Fibroblast of lung (primary cell): ENCODE measurements at regions not wholly inside any gene's neighbourhood (a gene's known extent, or its start where the extent isn't known, plus 50 kb on each side); places are given as distances from the start of the nearest gene placed in this dataset.

Source experiments
- DNase-seq, 2 donors: peaks; one replicate each; pipeline versions ENCODE4 v3.0.0 to v3.0.0-alpha.2; 2010; ENCODE audit warnings: low read depth in 2 of 2
- H2AFZ ChIP-seq: 2 replicates; pipeline ENCODE4 v1.5.1; 2012; ENCODE audit warnings: low read length, control low read depth, inconsistent platforms
- H3K27ac ChIP-seq: 2 replicates; pipeline ENCODE4 v1.5.1; 2011; ENCODE audit warnings: low read length, control low read depth; ENCODE audit not compliant: insufficient read depth
- H3K27me3 ChIP-seq: 2 replicates; pipeline ENCODE4 v1.5.1; 2011; ENCODE audit warnings: mild to moderate bottlenecking, low read length; ENCODE audit not compliant: control insufficient read depth, insufficient read depth
- H3K36me3 ChIP-seq: 2 replicates; pipeline ENCODE4 v1.5.1; 2011; ENCODE audit warnings: low read length; ENCODE audit not compliant: control insufficient read depth, insufficient read depth
- H3K4me1 ChIP-seq: 2 replicates; pipeline ENCODE4 v1.5.1; 2011; ENCODE audit warnings: low read length; ENCODE audit not compliant: control insufficient read depth, insufficient read depth; ENCODE audit errors: extremely low read depth
- H3K4me2 ChIP-seq: 2 replicates; pipeline ENCODE4 v1.5.1; 2011; ENCODE audit warnings: low read length, control low read depth; ENCODE audit not compliant: insufficient read depth; ENCODE audit errors: extremely low read depth
- H3K4me3 ChIP-seq, 4 experiments: fragments of 200-600 bp in 1 of 4; sonication (generic) in 1 of 4; replicated peaks in 1 of 4; 2 replicates each; pipeline ENCODE4 v1.5.1; 2011 to 2016; ENCODE audit warnings: low read length in 4 of 4, low read depth in 3 of 4, mild to moderate bottlenecking in 3 of 4, control low read depth in 2 of 4, inconsistent platforms in 1 of 4, mixed read lengths in 1 of 4; ENCODE audit not compliant: insufficient read depth in 1 of 4; ENCODE audit errors: control extremely low read depth in 1 of 4
- H3K79me2 ChIP-seq: 2 replicates; pipeline ENCODE4 v1.5.1; 2012; ENCODE audit warnings: mild to moderate bottlenecking, low read length, inconsistent platforms; ENCODE audit not compliant: control insufficient read depth, insufficient read depth
- H3K9ac ChIP-seq: 2 replicates; pipeline ENCODE4 v1.5.1; 2011; ENCODE audit warnings: mild to moderate bottlenecking, low read length, control low read depth; ENCODE audit not compliant: insufficient read depth
- H3K9me3 ChIP-seq: 2 replicates; pipeline ENCODE4 v1.5.1; 2012; ENCODE audit warnings: low read depth, low read length; ENCODE audit not compliant: control insufficient read depth, insufficient read depth
- H4K20me1 ChIP-seq: 2 replicates; pipeline ENCODE4 v1.5.1; 2011; ENCODE audit warnings: low read length; ENCODE audit not compliant: control insufficient read depth, insufficient read depth; ENCODE audit errors: extremely low read depth
- EZH2 ChIP-seq: IDR thresholded peaks from 2 replicates; pipeline ENCODE4 v1.5.1; 2012; ENCODE audit warnings: low read length, control low read depth, mild to moderate bottlenecking; ENCODE audit errors: missing control alignments
- TF ChIP-seq, protein P1 (sequence below), 2 donors: IDR thresholded peaks in 1 of 2; conservative IDR thresholded peaks in 1 of 2; 1 replicate in 1 of 2; 2 replicates in 1 of 2; pipeline ENCODE4 v1.5.1; 2011 to 2012; ENCODE audit warnings: low read length in 2 of 2, control low read depth in 1 of 2, inconsistent platforms in 1 of 2, low read depth in 1 of 2, mild to moderate bottlenecking in 1 of 2

DNA sequence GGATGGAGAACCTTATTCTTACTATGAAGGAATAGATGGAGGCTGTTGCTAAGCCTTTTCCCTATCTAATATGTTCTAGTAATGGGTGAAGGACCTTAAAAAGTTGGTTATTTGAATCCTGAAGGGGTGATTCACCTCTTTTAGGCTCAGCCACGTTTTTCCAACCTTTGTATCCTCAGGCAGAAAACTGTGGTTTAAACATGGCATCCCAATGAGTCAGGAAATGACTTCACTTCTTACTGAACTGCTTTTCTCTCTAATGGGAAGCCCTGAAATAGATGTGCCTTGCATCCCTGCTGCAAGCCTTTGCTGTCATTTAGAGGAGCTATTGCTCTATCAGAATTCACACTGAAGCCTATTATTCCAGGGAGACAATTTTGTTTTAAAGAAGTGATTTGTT is 191.0 kb upstream of the ARX start:
- Histone ChIP-seq H2AFZ (no peak overlapping the region), H3K4me2 (no peak overlapping the region), H3K27ac (no peak overlapping the region), H4K20me1 (no peaks in the 10 kb centered on the region), H3K9ac (no peak overlapping the region), H3K27me3 (no peaks in the 10 kb centered on the region), H3K79me2 (no peaks in the 10 kb centered on the region), H3K4me3 (no peak overlapping the region), H3K4me1 (no peaks in the 10 kb centered on the region), H3K36me3 (no peaks in the 10 kb centered on the region), H3K9me3 (no peaks in the 10 kb centered on the region)
- TF ChIP-seq, protein P1, sequence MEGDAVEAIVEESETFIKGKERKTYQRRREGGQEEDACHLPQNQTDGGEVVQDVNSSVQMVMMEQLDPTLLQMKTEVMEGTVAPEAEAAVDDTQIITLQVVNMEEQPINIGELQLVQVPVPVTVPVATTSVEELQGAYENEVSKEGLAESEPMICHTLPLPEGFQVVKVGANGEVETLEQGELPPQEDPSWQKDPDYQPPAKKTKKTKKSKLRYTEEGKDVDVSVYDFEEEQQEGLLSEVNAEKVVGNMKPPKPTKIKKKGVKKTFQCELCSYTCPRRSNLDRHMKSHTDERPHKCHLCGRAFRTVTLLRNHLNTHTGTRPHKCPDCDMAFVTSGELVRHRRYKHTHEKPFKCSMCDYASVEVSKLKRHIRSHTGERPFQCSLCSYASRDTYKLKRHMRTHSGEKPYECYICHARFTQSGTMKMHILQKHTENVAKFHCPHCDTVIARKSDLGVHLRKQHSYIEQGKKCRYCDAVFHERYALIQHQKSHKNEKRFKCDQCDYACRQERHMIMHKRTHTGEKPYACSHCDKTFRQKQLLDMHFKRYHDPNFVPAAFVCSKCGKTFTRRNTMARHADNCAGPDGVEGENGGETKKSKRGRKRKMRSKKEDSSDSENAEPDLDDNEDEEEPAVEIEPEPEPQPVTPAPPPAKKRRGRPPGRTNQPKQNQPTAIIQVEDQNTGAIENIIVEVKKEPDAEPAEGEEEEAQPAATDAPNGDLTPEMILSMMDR (conservative IDR thresholded peaks at IDR 0.05 in 1 of 2, IDR thresholded peaks at IDR 0.05 in 1 of 2; ENCODE audit: low read depth in 1 of 2, low read length in 2 of 2) = no peak
- TF ChIP-seq EZH2 = no peak
- peak in 1 of 2 donors; percentile 52 for DNase-seq

DNA sequence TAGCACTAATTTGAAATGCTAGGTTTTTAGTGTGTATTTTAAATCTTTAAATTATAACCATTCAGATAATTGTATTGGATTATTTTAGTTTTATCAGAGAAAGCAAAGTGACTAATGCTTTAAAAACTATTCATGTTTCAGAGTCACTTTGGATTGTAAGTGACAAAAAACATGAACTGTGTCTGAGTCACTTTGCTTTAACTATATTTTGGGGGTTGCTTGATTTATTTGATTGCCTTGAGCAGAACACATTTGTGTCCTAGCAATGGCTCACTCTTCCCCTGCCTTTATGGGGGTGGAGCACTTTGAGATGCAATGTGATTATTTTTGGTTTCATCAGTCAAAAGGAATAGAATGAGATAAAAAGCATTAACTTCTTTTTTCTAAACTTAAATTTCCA is 188.4 kb upstream of the ARX start:
- H3K9ac ChIP-seq = no peak overlapping the region

DNA sequence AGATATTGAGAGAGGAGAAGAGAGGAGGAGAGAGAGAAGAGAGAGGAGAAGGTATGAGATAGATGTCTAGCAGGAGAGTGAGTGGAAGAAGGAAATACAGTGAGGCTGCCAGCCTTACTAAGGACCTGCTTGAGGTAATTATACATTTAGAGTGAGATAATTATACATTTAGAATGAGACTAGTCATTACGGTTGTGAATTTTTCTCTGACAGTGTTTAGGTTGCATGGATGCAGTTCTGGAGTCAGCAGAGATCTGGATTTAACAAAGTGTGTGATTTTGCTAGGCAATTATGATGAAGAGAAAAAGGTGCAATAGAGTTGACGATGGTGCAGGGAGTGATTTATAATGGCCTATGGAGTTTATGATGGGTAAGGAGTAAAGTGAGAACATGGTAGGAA is 187.1 kb upstream of the ARX start:
- Histone ChIP-seq H3K9me3 (no peaks in the 10 kb centered on the region), H3K4me1 (no peaks in the 10 kb centered on the region), H2AFZ (no peak overlapping the region), H3K9ac (no peak overlapping the region), H3K4me3 (no peak overlapping the region), H3K36me3 (no peaks in the 10 kb centered on the region), H3K27ac (no peak overlapping the region), H3K27me3 (no peaks in the 10 kb centered on the region), H3K79me2 (no peaks in the 10 kb centered on the region), H3K4me2 (no peak overlapping the region), H4K20me1 (no peaks in the 10 kb centered on the region)
- no peak for DNase-seq
- TF ChIP-seq, protein P1 (conservative IDR thresholded peaks at IDR 0.05 in 1 of 2, IDR thresholded peaks at IDR 0.05 in 1 of 2; ENCODE audit: low read depth in 1 of 2, low read length in 2 of 2) = no peak
- TF ChIP-seq EZH2 = no peak

More for the DNA sequence above, 188.4 kb upstream of the ARX start:
- no peak for TF ChIP-seq EZH2
- TF ChIP-seq, protein P1 (conservative IDR thresholded peaks at IDR 0.05 in 1 of 2, IDR thresholded peaks at IDR 0.05 in 1 of 2; ENCODE audit: low read depth in 1 of 2, low read length in 2 of 2) = no peak
- H3K79me2 ChIP-seq = no peaks in the 10 kb centered on the region
- H3K9me3 ChIP-seq = no peaks in the 10 kb centered on the region
- no peaks in the 10 kb centered on the region for H3K4me1 ChIP-seq
- no peak for DNase-seq
- H3K4me2 ChIP-seq = no peak overlapping the region
- no peaks in the 10 kb centered on the region for H3K27me3 ChIP-seq
- no peak overlapping the region for H3K4me3 ChIP-seq
- no peak overlapping the region for H3K27ac ChIP-seq
- no peaks in the 10 kb centered on the region for H4K20me1 ChIP-seq
- no peak overlapping the region for H2AFZ ChIP-seq
- no peaks in the 10 kb centered on the region for H3K36me3 ChIP-seq
